K562 (cell line): ENCODE measurements at regions not wholly inside any gene's neighbourhood (a gene's known extent, or its start where the extent isn't known, plus 50 kb on each side); places are given as distances from the start of the nearest gene placed in this dataset.

ENCODE experiments used
- ATAC-seq: fragments of 200-7000 bp; cut with Tn5 transposase; 3 replicates; pipeline ENCODE4 v1.9.1; 2020; ENCODE audit warnings: moderate library complexity
- BruUV-seq: library from RNA; stranded (reverse); fragments of 400-500 nt; replicated peaks from 2 replicates; lab custom pipeline; 2021; lab: Mats Ljungman, UMichigan
- CTCF ChIA-PET: fragments of 300-600 bp; formaldehyde crosslinking; extraction: SDS; loops from one replicate; lab custom pipeline; 2021; ENCODE audit warnings: low intra/inter-chr PET ratio; lab: Yijun Ruan, JAX
- POLR2A ChIA-PET: fragments of 300-600, 350-650 bp; sonication (Branson Sonifier 250); formaldehyde crosslinking; extraction: SDS; loops from one replicate; lab custom pipeline; 2021; ENCODE audit warnings: antibody characterized with exemption, inconsistent platforms; lab: Yijun Ruan, JAX
- DNase-seq, 4 experiments: peaks; one replicate each; pipeline versions ENCODE4 v3.0.0 to v3.0.0-alpha.2; 2011 to 2018; ENCODE audit warnings: low spot score in 3 of 4, mixed read lengths in 3 of 4; ENCODE audit errors: extremely low read depth in 1 of 4
- FAIRE-seq: peaks from 2 replicates; lab custom pipeline; 2011; peaks lifted over from hg19 to GRCh38; lab: Jason Lieb, UNC
- H2AFZ ChIP-seq: 2 replicates; pipeline ENCODE4 v1.6.0; 2011; ENCODE audit warnings: low read depth, low read length, control low read depth, inconsistent platforms
- H3K27ac ChIP-seq: fragments of 200-600 bp; 3 replicates; pipeline ENCODE4 v1.8.0; 2011; ENCODE audit warnings: low read depth, mild to moderate bottlenecking, control low read depth, inconsistent platforms, low read length, moderate library complexity, mixed read lengths; ENCODE audit errors: extremely low read depth
- H3K27me3 ChIP-seq, 2 experiments: fragments of 300-600 bp in 1 of 2; 2 replicates in 1 of 2; 3 replicates in 1 of 2; pipeline versions ENCODE4 v1.6.0 to v1.8.0; 2011; ENCODE audit warnings: inconsistent platforms in 2 of 2, low read length in 2 of 2, mild to moderate bottlenecking in 1 of 2, mixed read lengths in 1 of 2, moderate library complexity in 1 of 2; ENCODE audit not compliant: control insufficient read depth in 2 of 2, insufficient read depth in 2 of 2
- H3K36me3 ChIP-seq: fragments of 300-600 bp; 3 replicates; pipeline ENCODE4 v1.8.0; 2011; ENCODE audit warnings: mild to moderate bottlenecking, low read length, inconsistent platforms; ENCODE audit not compliant: control insufficient read depth, insufficient read depth
- H3K4me1 ChIP-seq, 2 experiments: fragments of 200-600 bp in 1 of 2; replicated peaks in 1 of 2; 2 replicates in 1 of 2; 3 replicates in 1 of 2; pipeline versions ENCODE4 v1.5.1 to v1.8.0; 2011; ENCODE audit warnings: inconsistent platforms in 2 of 2, low read length in 2 of 2, mild to moderate bottlenecking in 1 of 2, mixed read lengths in 1 of 2, moderate library complexity in 1 of 2; ENCODE audit not compliant: control insufficient read depth in 2 of 2, insufficient read depth in 2 of 2
- H3K4me2 ChIP-seq: 2 replicates; pipeline ENCODE4 v1.6.1; 2011; ENCODE audit warnings: low read length, control low read depth, inconsistent platforms, mixed read lengths; ENCODE audit not compliant: insufficient read depth
- H3K4me3 ChIP-seq: fragments of 200-600 bp; sonication (generic), shearing (Covaris generic); 2 replicates; pipeline ENCODE4 v1.5.1; 2016; ENCODE audit warnings: control low read depth, inconsistent platforms
- H3K79me2 ChIP-seq: fragments of 200-600 bp; 3 replicates; pipeline ENCODE4 v1.8.0; 2011; ENCODE audit warnings: low read length, inconsistent platforms; ENCODE audit not compliant: control insufficient read depth, insufficient read depth
- H3K9ac ChIP-seq, 2 experiments: 2 replicates each; pipeline versions ENCODE4 v1.6.0 to v1.6.1; 2011; ENCODE audit warnings: low read depth in 2 of 2, low read length in 2 of 2, control low read depth in 1 of 2, inconsistent platforms in 1 of 2, mild to moderate bottlenecking in 1 of 2, mixed read lengths in 1 of 2; ENCODE audit not compliant: insufficient read depth in 1 of 2
- H3K9me1 ChIP-seq: one replicate; pipeline ENCODE4 v1.6.0; 2011; ENCODE audit warnings: inconsistent platforms, mild to moderate bottlenecking, low read length, moderate library complexity; ENCODE audit not compliant: control insufficient read depth, insufficient read depth
- H3K9me3 ChIP-seq: replicated peaks from 2 replicates; pipeline ENCODE4 v1.5.1; 2011; ENCODE audit warnings: low read depth, low read length, inconsistent platforms; ENCODE audit not compliant: control insufficient read depth, insufficient read depth
- H4K20me1 ChIP-seq: replicated peaks from 2 replicates; pipeline ENCODE4 v1.6.1; 2011; ENCODE audit warnings: low read length, inconsistent platforms, mixed read lengths; ENCODE audit not compliant: control insufficient read depth, insufficient read depth
- CBFA2T2 ChIP-seq: fragments of 450-650 bp; conservative IDR thresholded peaks from 2 replicates; pipeline ENCODE4 v1.6.1; 2017; ENCODE audit warnings: mild to moderate bottlenecking
- CBFA2T3 ChIP-seq: fragments of 450-650 bp; IDR thresholded peaks from 2 replicates; pipeline ENCODE4 v1.6.1; 2017
- FOS ChIP-seq: IDR thresholded peaks from 3 replicates; pipeline ENCODE4 v1.6.1; 2011; ENCODE audit not compliant: insufficient read length; ENCODE audit errors: extremely low read depth
- MYNN ChIP-seq, 2 experiments: sonication (generic); formaldehyde crosslinking in 1 of 2; IDR thresholded peaks; 2 replicates each; pipeline versions ENCODE4 v1.5.0 to v1.6.1; 2016 to 2020; ENCODE audit warnings: antibody characterized with exemption in 1 of 2, missing genetic modification reagents in 1 of 2
- NFE2 ChIP-seq: IDR thresholded peaks from 2 replicates; pipeline ENCODE4 v1.6.1; 2014; ENCODE audit warnings: antibody characterized with exemption, low read depth
- PRMT5 ChIP-seq: sonication (generic); formaldehyde crosslinking; IDR thresholded peaks from 2 replicates; pipeline ENCODE4 v1.5.0; 2020; ENCODE audit warnings: missing genetic modification reagents
- SAP30 ChIP-seq: fragments of 200-600 bp; sonication (generic); IDR thresholded peaks from 2 replicates; pipeline ENCODE4 v1.6.1; 2012; ENCODE audit warnings: borderline replicate concordance, low read depth, mild to moderate bottlenecking, moderate library complexity, low read length, control low read depth, inconsistent platforms; ENCODE audit not compliant: insufficient read depth, poor library complexity, severe bottlenecking
- SMAD4 ChIP-seq: fragments of 250-450 bp; sonication (Bioruptor Pico); conservative IDR thresholded peaks from 2 replicates; pipeline ENCODE4 v1.8.0; 2021; ENCODE audit warnings: inconsistent platforms, mild to moderate bottlenecking, moderate library complexity
- SMARCA4 ChIP-seq: fragments of 450-650 bp; IDR thresholded peaks from 2 replicates; pipeline ENCODE4 v1.6.1; 2016
- TEAD2 ChIP-seq: fragments of 450-650 bp; IDR thresholded peaks from 2 replicates; pipeline ENCODE4 v1.6.1; 2016; ENCODE audit warnings: missing genetic modification characterization, control low read depth, missing compliant biosample characterization
- ZNF12 ChIP-seq: sonication (generic); formaldehyde crosslinking; IDR thresholded peaks from 2 replicates; pipeline ENCODE4 v1.4.0; 2020; ENCODE audit warnings: mild to moderate bottlenecking, missing genetic modification reagents
- ZNF354B ChIP-seq: fragments of 250-450 bp; sonication (Bioruptor Pico); IDR thresholded peaks from 2 replicates; pipeline ENCODE4 v1.4.0; 2020
- ZZZ3 ChIP-seq: fragments of 450-650 bp; IDR thresholded peaks from 2 replicates; pipeline ENCODE4 v1.6.1; 2016; ENCODE audit warnings: antibody characterized with exemption, mild to moderate bottlenecking, moderate library complexity
- WGBS: fragments of 100-300 bp; shearing (Covaris generic); methylation state at CpG from one replicate; pipeline ENCODE4 v1.1.6; 2016; ENCODE audit warnings: low coverage, mixed read lengths; ENCODE audit not compliant: insufficient coverage; ENCODE audit errors: missing lambda C conversion rate; 5-methylcytosine and 5-hydroxymethylcytosine counted together
- in situ Hi-C: fragments of 300-500 bp; cut with MboI; formaldehyde crosslinking; loops from 4 replicates; pipeline ENCODE4 v1.15.0; 2018; ENCODE audit warnings: inconsistent platforms, mixed read lengths
- intact Hi-C: fragments of 100-400 bp; cut with micrococcal nuclease; formaldehyde crosslinking; loops from 2 replicates; pipeline ENCODE4 v1.14.2; 2022
- TF ChIP-seq, protein P1 (sequence below), 2 experiments: fragments of 450-650 bp; IDR thresholded peaks; 2 replicates each; pipeline ENCODE4 v1.6.1; 2016; ENCODE audit warnings: mild to moderate bottlenecking in 2 of 2, borderline replicate concordance in 1 of 2, low read depth in 1 of 2, moderate library complexity in 1 of 2

DNA sequence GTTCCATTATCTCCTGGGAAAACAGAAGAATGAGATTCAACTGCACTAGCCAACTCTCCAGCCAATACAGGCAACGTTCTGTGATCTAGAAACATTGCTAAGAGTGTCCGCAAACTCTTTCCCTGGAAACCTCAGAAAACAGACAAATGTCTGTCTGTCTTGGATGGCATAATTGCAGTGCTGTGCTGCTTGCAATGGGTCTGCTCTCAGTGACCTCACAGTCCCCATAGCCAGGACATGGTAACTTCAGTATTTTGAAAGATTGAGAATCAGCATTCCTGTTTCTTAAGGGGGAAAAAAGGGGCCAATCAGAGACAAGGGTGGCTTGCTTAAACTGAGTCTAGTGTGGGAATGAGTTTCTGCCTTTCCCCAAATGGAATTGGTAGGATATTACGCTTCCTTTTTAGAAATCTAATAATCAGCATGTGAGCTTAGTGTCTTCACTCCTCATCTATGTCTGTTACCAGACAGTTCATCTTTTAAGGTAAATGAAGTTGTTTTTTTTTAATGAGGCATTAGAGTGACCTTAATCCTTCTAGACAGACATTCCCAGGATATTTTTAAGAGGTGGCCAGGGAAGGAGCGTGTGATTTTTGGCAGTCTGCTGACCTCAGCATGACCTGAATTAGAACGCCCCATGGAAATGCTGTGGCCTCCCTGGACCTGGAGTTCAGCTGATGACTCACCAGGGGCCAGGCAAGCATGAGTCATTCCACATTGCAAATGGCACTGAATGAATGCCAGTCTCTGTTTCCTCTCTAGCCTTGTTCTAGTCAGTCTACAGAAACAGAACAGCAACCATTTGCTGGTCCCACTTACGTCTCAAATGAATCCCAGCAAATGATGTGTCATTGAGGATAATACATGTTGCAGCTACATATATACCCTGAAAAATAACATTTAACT is 210.2 kb upstream of the ACTBL2 start:
- peak; percentile 92 for FAIRE-seq
- in situ Hi-C loops, result no loop called here
- no peaks in the 10 kb centered on the region for H3K79me2 ChIP-seq
- BruUV-seq, result no TSS peak
- ChIA-PET CTCF (no interaction called here), POLR2A (no interaction called here)
- H3K4me2 ChIP-seq, result peak overlapping the region; percentile 16; the same call in 1 of the 2 replicates
- H2AFZ ChIP-seq, result peak overlapping the region; percentile 79
- intact Hi-C loops, result no loop called here
- H3K9me1 ChIP-seq, result no peaks in the 10 kb centered on the region
- WGBS, result 27% methylated on average over 6 of the region's 6 CpGs
- H3K9me3 ChIP-seq, result no peaks in the 10 kb centered on the region
- no peaks in the 10 kb centered on the region for H3K36me3 ChIP-seq
- peaks cover 0 to 24% of the 10 kb centered on the region in 2 experiments; a peak in 3 of 5 replicates for H3K4me1 ChIP-seq
- no peaks in the 10 kb centered on the region for H3K27me3 ChIP-seq
- H3K9ac ChIP-seq, result no peak overlapping the region
- ATAC-seq, result peak; percentile 88
- H3K27ac ChIP-seq, result peak overlapping the region; percentile 50; the same call in 2 of the 3 replicates
- no peak overlapping the region for H3K4me3 ChIP-seq
- peak; percentile 50 to 79 (median 66) for DNase-seq
- H4K20me1 ChIP-seq, result no peaks in the 10 kb centered on the region
- TF ChIP-seq ZNF12 (CRISPR knock-in tag), result no peak
- TF ChIP-seq SMAD4 (CRISPR knock-in tag), result 0 out of 2 replicates have a peak, but pooled peaks have one; percentile 27
- no peak for TF ChIP-seq ZNF354B (CRISPR knock-in tag)
- peak; percentile 52 for TF ChIP-seq NFE2
- TF ChIP-seq MYNN (IDR thresholded peaks at IDR 0.05), result peak; percentile 76
- no peak for TF ChIP-seq MYNN (CRISPR knock-in tag; IDR thresholded peaks at IDR 0.05)
- TF ChIP-seq, protein P1, sequence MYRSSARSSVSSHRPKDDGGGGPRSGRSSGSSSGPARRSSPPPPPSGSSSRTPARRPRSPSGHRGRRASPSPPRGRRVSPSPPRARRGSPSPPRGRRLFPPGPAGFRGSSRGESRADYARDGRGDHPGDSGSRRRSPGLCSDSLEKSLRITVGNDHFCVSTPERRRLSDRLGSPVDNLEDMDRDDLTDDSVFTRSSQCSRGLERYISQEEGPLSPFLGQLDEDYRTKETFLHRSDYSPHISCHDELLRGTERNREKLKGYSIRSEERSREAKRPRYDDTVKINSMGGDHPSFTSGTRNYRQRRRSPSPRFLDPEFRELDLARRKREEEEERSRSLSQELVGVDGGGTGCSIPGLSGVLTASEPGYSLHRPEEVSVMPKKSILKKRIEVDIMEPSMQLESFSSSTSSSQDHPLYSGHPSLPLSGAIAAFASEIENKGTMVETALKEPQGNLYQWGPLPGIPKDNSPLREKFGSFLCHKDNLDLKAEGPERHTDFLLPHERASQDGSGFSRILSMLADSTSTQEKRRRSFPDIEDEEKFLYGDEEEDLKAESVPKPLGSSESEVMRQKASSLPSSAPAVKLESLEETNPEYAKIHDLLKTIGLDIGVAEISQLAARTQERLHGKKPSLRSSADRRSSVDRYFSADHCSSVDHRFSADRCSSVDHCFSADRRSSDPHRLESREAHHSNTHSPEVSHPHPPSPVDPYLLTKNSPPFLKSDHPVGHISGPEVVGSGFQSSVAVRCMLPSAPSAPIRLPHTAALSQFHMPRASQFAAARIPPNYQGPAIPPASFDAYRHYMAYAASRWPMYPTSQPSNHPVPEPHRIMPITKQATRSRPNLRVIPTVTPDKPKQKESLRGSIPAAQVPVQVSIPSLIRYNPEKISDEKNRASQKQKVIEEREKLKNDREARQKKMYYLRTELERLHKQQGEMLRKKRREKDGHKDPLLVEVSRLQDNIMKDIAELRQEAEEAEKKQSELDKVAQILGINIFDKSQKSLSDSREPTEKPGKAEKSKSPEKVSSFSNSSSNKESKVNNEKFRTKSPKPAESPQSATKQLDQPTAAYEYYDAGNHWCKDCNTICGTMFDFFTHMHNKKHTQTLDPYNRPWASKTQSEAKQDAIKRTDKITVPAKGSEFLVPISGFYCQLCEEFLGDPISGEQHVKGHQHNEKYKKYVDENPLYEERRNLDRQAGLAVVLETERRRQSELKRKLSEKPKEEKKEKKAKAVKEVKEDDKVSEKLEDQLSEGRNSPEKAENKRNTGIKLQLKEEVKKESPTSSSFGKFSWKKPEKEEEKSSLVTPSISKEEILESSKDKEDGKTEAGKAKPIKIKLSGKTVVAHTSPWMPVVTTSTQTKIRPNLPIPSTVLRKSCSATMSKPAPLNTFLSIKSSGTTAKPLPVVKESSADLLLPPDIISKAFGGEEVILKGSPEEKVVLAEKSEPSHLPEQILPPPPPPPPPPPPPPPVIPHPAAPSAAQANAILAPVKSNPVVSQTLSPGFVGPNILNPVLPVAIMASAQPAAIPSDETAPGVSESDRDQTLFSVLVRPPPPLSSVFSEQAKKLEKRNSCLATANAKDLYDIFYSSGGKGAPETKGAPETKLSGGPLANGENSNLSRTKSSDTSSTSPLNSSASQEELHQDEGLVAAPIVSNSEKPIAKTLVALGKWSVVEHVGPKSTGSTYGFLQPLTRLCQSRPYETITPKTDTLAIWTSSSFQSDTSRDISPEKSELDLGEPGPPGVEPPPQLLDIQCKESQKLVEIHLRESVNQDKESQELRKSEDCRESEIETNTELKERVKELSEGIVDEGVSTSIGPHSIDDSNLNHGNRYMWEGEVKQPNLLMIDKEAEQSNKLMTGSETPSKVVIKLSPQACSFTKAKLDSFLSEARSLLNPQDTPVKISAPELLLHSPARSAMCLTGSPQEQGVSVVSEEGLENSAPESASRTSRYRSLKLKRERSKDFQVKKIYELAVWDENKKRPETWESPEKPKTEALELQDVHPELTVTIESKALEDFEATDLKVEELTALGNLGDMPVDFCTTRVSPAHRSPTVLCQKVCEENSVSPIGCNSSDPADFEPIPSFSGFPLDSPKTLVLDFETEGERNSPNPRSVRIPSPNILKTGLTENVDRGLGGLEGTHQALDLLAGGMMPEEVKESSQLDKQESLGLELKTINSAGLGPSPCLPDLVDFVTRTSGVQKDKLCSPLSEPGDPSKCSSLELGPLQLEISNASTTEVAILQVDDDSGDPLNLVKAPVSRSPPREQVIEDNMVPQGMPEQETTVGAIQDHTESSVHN (IDR thresholded peaks at IDR 0.05; ENCODE audit: borderline replicate concordance in 1 of 2, low read depth in 1 of 2), result 0 out of 4 replicates have a peak, but pooled peaks of 1 of the 2 experiments have one; percentile 32
- no peak for TF ChIP-seq PRMT5 (CRISPR knock-in tag)
- no peak for TF ChIP-seq SAP30
- TF ChIP-seq CBFA2T2, result no peak
- TF ChIP-seq CBFA2T3, result 0 out of 2 replicates have a peak, but pooled peaks have one; percentile 10
- TF ChIP-seq ZZZ3, result no peak
- peak; percentile 83 for TF ChIP-seq FOS
- 0 out of 2 replicates have a peak, but pooled peaks have one; percentile 2 for TF ChIP-seq TEAD2
- peak; percentile 89 for TF ChIP-seq SMARCA4
